ENCODE measurements at regions not wholly inside any gene's neighbourhood (a gene's known extent, or its start where the extent isn't known, plus 50 kb on each side); places are given as distances from the start of the nearest gene placed in this dataset.

GRCh38 chr12:125198652-125199051, 133.4 kb downstream of the AACS start:
- TF ChIP-seq GATA2 (IDR thresholded peaks at IDR 0.05; ENCODE audit: insufficient read depth, insufficient read length, low read depth, low read length) (no peak), MAX (IDR thresholded peaks at IDR 0.05; ENCODE audit: insufficient read depth, insufficient read length) (no peak), POLR2A (IDR thresholded peaks at IDR 0.05; ENCODE audit: low read depth, low read length) (no peak), EZH2 (IDR thresholded peaks at IDR 0.05; ENCODE audit: borderline replicate concordance, low read depth, low read length, severe bottlenecking) (no peak), POLR2AphosphoS5 (IDR thresholded peaks at IDR 0.05; ENCODE audit: insufficient read depth, low read depth, low read length) (no peak), MYC (IDR thresholded peaks at IDR 0.05; ENCODE audit: low read depth, low read length) (no peak), JUN (IDR thresholded peaks at IDR 0.05; ENCODE audit: borderline replicate concordance, insufficient read depth, insufficient read length, low read depth) (no peak), FOS (IDR thresholded peaks at IDR 0.05; ENCODE audit: borderline replicate concordance, insufficient read depth, low read length) (no peak)
- TF ChIP-seq, protein P1, sequence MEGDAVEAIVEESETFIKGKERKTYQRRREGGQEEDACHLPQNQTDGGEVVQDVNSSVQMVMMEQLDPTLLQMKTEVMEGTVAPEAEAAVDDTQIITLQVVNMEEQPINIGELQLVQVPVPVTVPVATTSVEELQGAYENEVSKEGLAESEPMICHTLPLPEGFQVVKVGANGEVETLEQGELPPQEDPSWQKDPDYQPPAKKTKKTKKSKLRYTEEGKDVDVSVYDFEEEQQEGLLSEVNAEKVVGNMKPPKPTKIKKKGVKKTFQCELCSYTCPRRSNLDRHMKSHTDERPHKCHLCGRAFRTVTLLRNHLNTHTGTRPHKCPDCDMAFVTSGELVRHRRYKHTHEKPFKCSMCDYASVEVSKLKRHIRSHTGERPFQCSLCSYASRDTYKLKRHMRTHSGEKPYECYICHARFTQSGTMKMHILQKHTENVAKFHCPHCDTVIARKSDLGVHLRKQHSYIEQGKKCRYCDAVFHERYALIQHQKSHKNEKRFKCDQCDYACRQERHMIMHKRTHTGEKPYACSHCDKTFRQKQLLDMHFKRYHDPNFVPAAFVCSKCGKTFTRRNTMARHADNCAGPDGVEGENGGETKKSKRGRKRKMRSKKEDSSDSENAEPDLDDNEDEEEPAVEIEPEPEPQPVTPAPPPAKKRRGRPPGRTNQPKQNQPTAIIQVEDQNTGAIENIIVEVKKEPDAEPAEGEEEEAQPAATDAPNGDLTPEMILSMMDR (IDR thresholded peaks at IDR 0.05; ENCODE audit: extremely low read depth in 1 of 2, insufficient read depth in 1 of 2, low read depth in 1 of 2, low read length in 2 of 2): no peak

Data from endothelial cell of umbilical vein (primary cell).